H1 (cell line): ENCODE measurements at regions not wholly inside any gene's neighbourhood (a gene's known extent, or its start where the extent isn't known, plus 50 kb on each side); places are given as distances from the start of the nearest gene placed in this dataset.

Source experiments
- CTCF ChIA-PET: fragments of 300-600 bp; sonication (Branson Sonifier 250); formaldehyde crosslinking; loops from one replicate; lab custom pipeline; 2021; ENCODE audit not compliant: partially characterized antibody; lab: Charles Lee
- POLR2A ChIA-PET: fragments of 300-600 bp; sonication (Branson Sonifier 250); formaldehyde crosslinking; loops from one replicate; lab custom pipeline; 2021; ENCODE audit warnings: inconsistent platforms; ENCODE audit not compliant: partially characterized antibody; lab: Charles Lee
- DNase-seq, 2 experiments: peaks; one replicate each; pipeline versions ENCODE4 v3.0.0 to v3.0.0-alpha.2; 2010 to 2022; ENCODE audit warnings: low spot score in 2 of 2, low read depth in 1 of 2, mixed read lengths in 1 of 2
- FAIRE-seq: peaks from 2 replicates; lab custom pipeline; 2011; peaks lifted over from hg19 to GRCh38; lab: Jason Lieb, UNC
- H2AFZ ChIP-seq: 2 replicates; pipeline ENCODE4 v1.8.1; 2012; ENCODE audit warnings: low read length, inconsistent platforms
- H2AK5ac ChIP-seq: 2 replicates; pipeline ENCODE4 v1.6.1; 2013; ENCODE audit warnings: low read depth, low read length
- H2BK120ac ChIP-seq: replicated peaks from 2 replicates; pipeline ENCODE3; 2013; ENCODE audit warnings: low read depth, low read length, inconsistent platforms
- H2BK12ac ChIP-seq: 2 replicates; pipeline ENCODE4 v1.6.1; 2013; ENCODE audit warnings: low read depth, low read length
- H2BK15ac ChIP-seq: 2 replicates; pipeline ENCODE4 v1.6.1; 2013; ENCODE audit warnings: low read length
- H2BK20ac ChIP-seq: 2 replicates; pipeline ENCODE4 v1.6.1; 2013; ENCODE audit warnings: low read length
- H2BK5ac ChIP-seq: 2 replicates; pipeline ENCODE4 v1.6.1; 2013; ENCODE audit warnings: low read depth, low read length
- H3K14ac ChIP-seq: 2 replicates; pipeline ENCODE4 v1.6.1; 2013; ENCODE audit warnings: inconsistent platforms; ENCODE audit not compliant: insufficient read length
- H3K18ac ChIP-seq: 2 replicates; pipeline ENCODE4 v1.6.1; 2013; ENCODE audit warnings: low read length; ENCODE audit errors: extremely low read depth
- H3K23ac ChIP-seq: 2 replicates; pipeline ENCODE4 v1.6.1; 2013; ENCODE audit warnings: inconsistent platforms; ENCODE audit not compliant: insufficient read length
- H3K23me2 ChIP-seq: 2 replicates; pipeline ENCODE4 v1.6.1; 2013; ENCODE audit warnings: low read depth, low read length
- H3K27ac ChIP-seq: 2 replicates; pipeline ENCODE4 v1.6.1; 2011; ENCODE audit warnings: low read depth, low read length, inconsistent platforms
- H3K27me3 ChIP-seq, 4 experiments: replicated peaks in 1 of 4; 1 replicate in 1 of 4; 2 replicates in 3 of 4; pipeline versions ENCODE4 v1.6.1 to v1.8.1; 2011 to 2013; ENCODE audit warnings: low read length in 3 of 4, mild to moderate bottlenecking in 3 of 4, inconsistent platforms in 2 of 4, mixed read lengths in 2 of 4, moderate library complexity in 1 of 4; ENCODE audit not compliant: control insufficient read depth in 3 of 4, insufficient read depth in 3 of 4; ENCODE audit errors: extremely low read depth in 1 of 4
- H3K36me3 ChIP-seq, 4 experiments: 2 replicates each; pipeline versions ENCODE4 v1.6.1 to v1.8.1; 2011 to 2013; ENCODE audit warnings: mild to moderate bottlenecking in 4 of 4, low read length in 3 of 4, moderate library complexity in 2 of 4, control low read depth in 1 of 4, inconsistent platforms in 1 of 4; ENCODE audit not compliant: insufficient read depth in 4 of 4, control insufficient read depth in 2 of 4
- H3K4ac ChIP-seq: replicated peaks from 2 replicates; pipeline ENCODE3; 2013; ENCODE audit warnings: low read length, low read depth, mixed read lengths, inconsistent platforms; ENCODE audit not compliant: insufficient read length
- H3K4me1 ChIP-seq, 4 experiments: replicated peaks in 1 of 4; 1 replicate in 1 of 4; 2 replicates in 3 of 4; pipeline versions ENCODE4 v1.6.1 to v1.8.1; 2011 to 2013; ENCODE audit warnings: low read length in 3 of 4, inconsistent platforms in 2 of 4, mixed read lengths in 1 of 4; ENCODE audit not compliant: insufficient read depth in 4 of 4, control insufficient read depth in 3 of 4
- H3K4me2 ChIP-seq, 2 experiments: 2 replicates each; pipeline versions ENCODE4 v1.6.1 to v1.8.1; 2011 to 2013; ENCODE audit warnings: low read depth in 2 of 2, low read length in 2 of 2, control low read depth in 1 of 2, inconsistent platforms in 1 of 2, mild to moderate bottlenecking in 1 of 2; ENCODE audit not compliant: insufficient read depth in 1 of 2
- H3K4me3 ChIP-seq, 4 experiments: fragments of 200-600, 300-600 bp in 1 of 4; sonication (generic), shearing (Covaris generic), sonication (Bioruptor Twin) in 1 of 4; 2 replicates each; pipeline versions ENCODE4 v1.5.1 to v1.8.1; 2011 to 2016; ENCODE audit warnings: low read length in 4 of 4, low read depth in 3 of 4, control low read depth in 2 of 4, inconsistent platforms in 2 of 4, mild to moderate bottlenecking in 2 of 4, mixed read lengths in 1 of 4, moderate library complexity in 1 of 4; ENCODE audit not compliant: insufficient read depth in 2 of 4; ENCODE audit errors: extremely low read depth in 1 of 4
- H3K56ac ChIP-seq: replicated peaks from 2 replicates; pipeline ENCODE3; 2013; ENCODE audit warnings: low read depth, mild to moderate bottlenecking, mixed read lengths, low read length, inconsistent platforms; ENCODE audit not compliant: insufficient read length
- H3K79me1 ChIP-seq: 2 replicates; pipeline ENCODE4 v1.6.1; 2013; ENCODE audit warnings: low read depth, low read length, control low read depth
- H3K79me2 ChIP-seq, 2 experiments: 2 replicates each; pipeline versions ENCODE4 v1.6.1 to v1.8.1; 2012 to 2013; ENCODE audit warnings: low read length in 2 of 2, mild to moderate bottlenecking in 2 of 2, inconsistent platforms in 1 of 2; ENCODE audit not compliant: insufficient read depth in 2 of 2, control insufficient read depth in 1 of 2
- H3K9ac ChIP-seq, 4 experiments: replicated peaks in 1 of 4; 1 replicate in 1 of 4; 2 replicates in 3 of 4; pipeline versions ENCODE4 v1.6.1 to v1.8.1; 2011 to 2013; ENCODE audit warnings: low read depth in 3 of 4, low read length in 3 of 4, control low read depth in 2 of 4, mild to moderate bottlenecking in 2 of 4, moderate library complexity in 2 of 4, inconsistent platforms in 1 of 4; ENCODE audit errors: extremely low read depth in 1 of 4
- H3K9me3 ChIP-seq, 2 experiments: 2 replicates each; pipeline versions ENCODE4 v1.6.1 to v1.8.1; 2012 to 2013; ENCODE audit warnings: mild to moderate bottlenecking in 2 of 2, moderate library complexity in 2 of 2, control low read depth in 1 of 2, inconsistent platforms in 1 of 2, low read depth in 1 of 2, low read length in 1 of 2, mixed read lengths in 1 of 2; ENCODE audit not compliant: insufficient read depth in 2 of 2
- H4K20me1 ChIP-seq, 2 experiments: replicated peaks in 1 of 2; 2 replicates each; pipeline versions ENCODE3 to v1.8.1; 2011 to 2013; ENCODE audit warnings: inconsistent platforms in 2 of 2, low read length in 2 of 2, mild to moderate bottlenecking in 1 of 2; ENCODE audit not compliant: insufficient read depth in 2 of 2, control insufficient read depth in 1 of 2
- H4K5ac ChIP-seq: 2 replicates; pipeline ENCODE4 v1.6.1; 2013; ENCODE audit warnings: low read length, low read depth, mixed read lengths, inconsistent platforms; ENCODE audit not compliant: insufficient read length
- H4K8ac ChIP-seq: 2 replicates; pipeline ENCODE4 v1.8.0; 2013; ENCODE audit warnings: mild to moderate bottlenecking, moderate library complexity, low read length, inconsistent platforms; ENCODE audit not compliant: insufficient read depth; ENCODE audit errors: extremely low read depth
- H4K91ac ChIP-seq: replicated peaks from 2 replicates; pipeline ENCODE3; 2013; ENCODE audit warnings: low read length, mixed read lengths, inconsistent platforms; ENCODE audit not compliant: insufficient read length
- BRCA1 ChIP-seq: IDR thresholded peaks from 2 replicates; pipeline ENCODE4 v1.6.1; 2012; ENCODE audit warnings: low read depth, low read length, improper control_type of control experiment
- CEBPB ChIP-seq: IDR thresholded peaks from 2 replicates; pipeline ENCODE4 v1.6.1; 2012; ENCODE audit warnings: low read depth, low read length
- CREB1 ChIP-seq: IDR thresholded peaks from 2 replicates; pipeline ENCODE4 v1.6.1; 2012; ENCODE audit warnings: inconsistent platforms
- CTBP2 ChIP-seq: IDR thresholded peaks from 2 replicates; pipeline ENCODE4 v1.7.0; 2011; ENCODE audit warnings: borderline replicate concordance, mild to moderate bottlenecking, moderate library complexity, mixed read lengths, low read length; ENCODE audit not compliant: insufficient read depth, insufficient read length
- EGR1 ChIP-seq: IDR thresholded peaks from 2 replicates; pipeline ENCODE4 v1.6.1; 2011; ENCODE audit warnings: low read depth, low read length, borderline replicate concordance
- GTF2F1 ChIP-seq: IDR thresholded peaks from 2 replicates; pipeline ENCODE4 v1.6.1; 2012; ENCODE audit warnings: low read depth, low read length, improper control_type of control experiment, borderline replicate concordance
- HDAC6 ChIP-seq: IDR thresholded peaks from one replicate; pipeline ENCODE4 v1.7.1; 2012; ENCODE audit warnings: low read depth, mild to moderate bottlenecking, inconsistent platforms, low read length, moderate library complexity
- JUN ChIP-seq: IDR thresholded peaks from 2 replicates; pipeline ENCODE4 v1.6.1; 2011; ENCODE audit warnings: low read depth, mild to moderate bottlenecking, improper control_type of control experiment, low read length
- POLR2AphosphoS5 ChIP-seq: IDR thresholded peaks from 2 replicates; pipeline ENCODE4 v1.6.1; 2011; ENCODE audit warnings: low read depth, low read length
- RFX5 ChIP-seq: IDR thresholded peaks from 2 replicates; pipeline ENCODE4 v1.6.1; 2011; ENCODE audit warnings: low read depth, low read length, improper control_type of control experiment, borderline replicate concordance
- SIRT6 ChIP-seq: IDR thresholded peaks from one replicate; pipeline ENCODE4 v1.7.1; 2012; ENCODE audit warnings: low read length, inconsistent platforms
- SP4 ChIP-seq: IDR thresholded peaks from 2 replicates; pipeline ENCODE4 v1.6.1; 2012; ENCODE audit warnings: low read length, inconsistent platforms
- TBP ChIP-seq: IDR thresholded peaks from 2 replicates; pipeline ENCODE4 v1.6.1; 2011; ENCODE audit warnings: low read depth, low read length, improper control_type of control experiment
- TEAD4 ChIP-seq: IDR thresholded peaks from 2 replicates; pipeline ENCODE4 v1.6.1; 2012; ENCODE audit warnings: low read depth, low read length, inconsistent platforms, mixed read lengths
- YY1 ChIP-seq: IDR thresholded peaks from 2 replicates; pipeline ENCODE4 v1.6.1; 2011; ENCODE audit warnings: low read depth, mild to moderate bottlenecking, low read length
- ZNF274 ChIP-seq: IDR thresholded peaks from 2 replicates; pipeline ENCODE4 v1.7.0; 2012; ENCODE audit warnings: low read length, borderline replicate concordance; ENCODE audit errors: extremely low read depth
- WGBS, 2 experiments: shearing (Covaris generic) in 1 of 2; methylation state at CpG; one replicate each; pipeline versions ENCODE4 v1.1.6 to v1.1.7; 2013 to 2015; ENCODE audit warnings: low lambda C conversion rate in 2 of 2, mixed read lengths in 2 of 2, inconsistent platforms in 1 of 2, low coverage in 1 of 2, missing lambda C conversion rate in 1 of 2; ENCODE audit not compliant: insufficient replicate concordance in 2 of 2, insufficient coverage in 1 of 2, insufficient read length in 1 of 2; ENCODE audit errors: extremely low coverage in 1 of 2, missing lambda C conversion rate in 1 of 2; 5-methylcytosine and 5-hydroxymethylcytosine counted together

DNA sequence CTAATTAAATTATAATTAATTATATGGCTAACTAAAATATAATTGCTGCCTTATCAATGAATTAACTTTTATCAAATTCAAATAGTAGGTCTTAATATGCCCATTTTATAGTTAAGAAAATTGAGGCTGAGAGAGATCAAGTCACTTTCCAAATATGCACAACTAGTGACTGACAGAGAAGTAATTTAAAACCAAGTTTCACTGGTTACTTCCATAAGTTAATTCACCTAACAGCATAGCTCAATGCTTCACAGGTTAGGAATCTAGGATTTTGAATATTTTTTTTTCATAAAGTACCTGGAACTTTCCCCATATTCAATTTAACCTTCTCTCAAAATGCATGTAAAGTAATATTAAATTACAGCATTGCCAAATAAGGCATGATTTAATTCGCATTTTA, 134.4 kb upstream of the VEGFC start:
- H3K79me2 ChIP-seq = no peaks in the 10 kb centered on the region
- H2BK20ac ChIP-seq = no peak overlapping the region
- H3K23me2 ChIP-seq = no peaks in the 10 kb centered on the region
- H3K79me1 ChIP-seq = no peaks in the 10 kb centered on the region
- H3K18ac ChIP-seq = no peak overlapping the region
- H2BK12ac ChIP-seq = no peak overlapping the region
- H3K27ac ChIP-seq = no peak overlapping the region
- H4K5ac ChIP-seq = no peak overlapping the region
- H3K56ac ChIP-seq = no peak overlapping the region
- H2AFZ ChIP-seq = no peak overlapping the region
- no peak overlapping the region for H3K23ac ChIP-seq
- H2BK15ac ChIP-seq = no peak overlapping the region
- no peak overlapping the region for H2BK120ac ChIP-seq
- H3K4me2 ChIP-seq = no peak overlapping the region
- H3K27me3 ChIP-seq = no peaks in the 10 kb centered on the region
- no peak overlapping the region for H3K14ac ChIP-seq
- no peak for FAIRE-seq
- no peak overlapping the region for H2BK5ac ChIP-seq
- no peak for TF ChIP-seq ZNF274
- TF ChIP-seq BRCA1 = no peak
- TF ChIP-seq EGR1 = no peak
- TF ChIP-seq TBP = no peak
- no peak for TF ChIP-seq RFX5
- TF ChIP-seq CREB1 = no peak
- no peak for TF ChIP-seq YY1
- TF ChIP-seq CEBPB = no peak
- no peak for TF ChIP-seq GTF2F1
- TF ChIP-seq JUN = no peak
- TF ChIP-seq CTBP2 = no peak
- no peak for TF ChIP-seq POLR2AphosphoS5
- no peak for TF ChIP-seq HDAC6
- TF ChIP-seq SP4 = no peak
- no peak for TF ChIP-seq SIRT6
- no peak for TF ChIP-seq TEAD4
- TF ChIP-seq, all 59 proteins: peak for 0
- no peak overlapping the region for H3K4ac ChIP-seq
- H3K9me3 ChIP-seq = no peaks in the 10 kb centered on the region
- CTCF ChIA-PET = interaction anchor here (0.8 to 1.7 kb wide), 2 partner anchors 120 to 603 kb away, joined by 3 to 5 read pairs; no protein-coding TSS in a partner anchor
- WGBS, 2 experiments = 92% methylated on average over 1 of the region's 1 CpG; no CpG with 5 or more reads in 1 of the 2 experiments
- no peak overlapping the region for H4K91ac ChIP-seq
- POLR2A ChIA-PET = no interaction called here
- H3K4me3 ChIP-seq = no peak overlapping the region
- H3K36me3 ChIP-seq = no peaks in the 10 kb centered on the region
- no peak overlapping the region for H3K9ac ChIP-seq
- DNase-seq = no peak
- no peak overlapping the region for H4K8ac ChIP-seq
- H4K20me1 ChIP-seq = no peaks in the 10 kb centered on the region
- H2AK5ac ChIP-seq = no peak overlapping the region
- no peaks in the 10 kb centered on the region; a peak in 1 of 7 replicates for H3K4me1 ChIP-seq
